ENCODE measurements at regions not wholly inside any gene's neighbourhood (a gene's known extent, or its start where the extent isn't known, plus 50 kb on each side); places are given as distances from the start of the nearest gene placed in this dataset.
"Not testable (repeated sequence)": the region's sequence is repeated elsewhere in the genome, so short reads cannot be mapped to it uniquely, and the experiment has no call there.

DNA sequence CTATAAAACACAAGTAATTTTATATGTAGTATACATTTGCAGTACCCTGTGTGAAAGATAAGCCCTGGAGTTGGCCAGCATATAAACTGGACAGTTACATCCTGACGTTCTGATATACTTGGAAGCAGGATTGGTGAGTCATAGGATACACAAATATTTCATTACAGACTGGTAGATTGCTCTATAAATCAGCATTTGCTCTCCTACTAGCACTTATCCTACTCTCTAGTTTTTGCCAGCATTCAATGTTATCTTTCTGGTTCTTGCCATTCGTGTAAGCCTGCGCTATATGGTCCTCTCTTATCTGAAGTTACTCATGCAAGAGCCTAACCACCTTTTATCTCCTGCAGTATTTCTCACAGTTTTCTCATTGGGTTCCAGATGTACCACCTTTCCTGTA is 680.2 kb upstream of the MMS22L start:
- no peak overlapping the region for H3K4me3 ChIP-seq (ENCODE audit: control insufficient read depth, low read depth, low read length)
- TF ChIP-seq, protein P1, sequence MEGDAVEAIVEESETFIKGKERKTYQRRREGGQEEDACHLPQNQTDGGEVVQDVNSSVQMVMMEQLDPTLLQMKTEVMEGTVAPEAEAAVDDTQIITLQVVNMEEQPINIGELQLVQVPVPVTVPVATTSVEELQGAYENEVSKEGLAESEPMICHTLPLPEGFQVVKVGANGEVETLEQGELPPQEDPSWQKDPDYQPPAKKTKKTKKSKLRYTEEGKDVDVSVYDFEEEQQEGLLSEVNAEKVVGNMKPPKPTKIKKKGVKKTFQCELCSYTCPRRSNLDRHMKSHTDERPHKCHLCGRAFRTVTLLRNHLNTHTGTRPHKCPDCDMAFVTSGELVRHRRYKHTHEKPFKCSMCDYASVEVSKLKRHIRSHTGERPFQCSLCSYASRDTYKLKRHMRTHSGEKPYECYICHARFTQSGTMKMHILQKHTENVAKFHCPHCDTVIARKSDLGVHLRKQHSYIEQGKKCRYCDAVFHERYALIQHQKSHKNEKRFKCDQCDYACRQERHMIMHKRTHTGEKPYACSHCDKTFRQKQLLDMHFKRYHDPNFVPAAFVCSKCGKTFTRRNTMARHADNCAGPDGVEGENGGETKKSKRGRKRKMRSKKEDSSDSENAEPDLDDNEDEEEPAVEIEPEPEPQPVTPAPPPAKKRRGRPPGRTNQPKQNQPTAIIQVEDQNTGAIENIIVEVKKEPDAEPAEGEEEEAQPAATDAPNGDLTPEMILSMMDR (IDR thresholded peaks at IDR 0.05; ENCODE audit: control insufficient read depth, insufficient read depth, low read depth, low read length, missing control alignments), result no peak
- DNase-seq (ENCODE audit: low read depth), result no peak

DNA sequence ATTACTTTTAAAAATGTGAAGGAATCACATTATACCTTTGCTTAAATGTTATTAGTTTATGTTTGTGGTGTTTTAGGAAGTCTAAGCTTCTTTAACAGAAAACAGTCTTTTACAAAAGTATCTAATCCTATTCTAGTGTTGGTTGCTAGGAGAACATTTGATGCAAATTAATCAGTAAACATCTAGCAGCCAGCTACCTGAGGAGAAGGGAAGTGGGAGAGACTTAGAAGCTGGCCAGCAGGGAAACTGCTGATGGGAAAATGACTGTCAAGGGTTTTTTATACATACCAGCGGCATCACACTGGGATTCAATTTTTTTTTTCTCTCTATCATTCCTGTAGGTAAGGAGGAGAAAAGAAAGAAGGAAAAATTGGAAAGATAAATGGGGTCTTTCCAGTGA is 686.0 kb upstream of the MMS22L start:
- DNase-seq (ENCODE audit: low read depth), result no peak
- no peak overlapping the region for H3K4me3 ChIP-seq (ENCODE audit: control insufficient read depth, low read depth, low read length)
- TF ChIP-seq, protein P1 (IDR thresholded peaks at IDR 0.05; ENCODE audit: control insufficient read depth, insufficient read depth, low read depth, low read length, missing control alignments), result no peak

DNA sequence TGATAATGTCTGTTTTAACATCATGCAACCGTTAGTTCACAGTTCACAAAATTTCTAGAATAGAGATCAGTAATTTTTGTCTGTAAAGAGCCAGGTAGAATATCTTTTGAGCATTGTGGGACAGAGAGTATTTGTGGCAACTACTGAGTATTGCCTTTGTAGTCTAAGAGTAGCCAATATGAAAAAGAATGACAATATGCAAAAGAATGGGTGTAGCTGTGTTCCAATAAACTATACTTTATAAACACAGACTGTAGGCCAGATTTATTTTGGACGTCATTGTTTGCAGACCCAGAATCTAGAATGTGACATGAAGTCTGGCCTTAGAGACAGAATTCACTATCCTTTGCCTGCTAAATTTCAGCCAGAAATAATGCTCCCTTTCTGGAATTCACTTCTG is 694.1 kb upstream of the MMS22L start:
- DNase-seq (ENCODE audit: low read depth), result no peak

DNA sequence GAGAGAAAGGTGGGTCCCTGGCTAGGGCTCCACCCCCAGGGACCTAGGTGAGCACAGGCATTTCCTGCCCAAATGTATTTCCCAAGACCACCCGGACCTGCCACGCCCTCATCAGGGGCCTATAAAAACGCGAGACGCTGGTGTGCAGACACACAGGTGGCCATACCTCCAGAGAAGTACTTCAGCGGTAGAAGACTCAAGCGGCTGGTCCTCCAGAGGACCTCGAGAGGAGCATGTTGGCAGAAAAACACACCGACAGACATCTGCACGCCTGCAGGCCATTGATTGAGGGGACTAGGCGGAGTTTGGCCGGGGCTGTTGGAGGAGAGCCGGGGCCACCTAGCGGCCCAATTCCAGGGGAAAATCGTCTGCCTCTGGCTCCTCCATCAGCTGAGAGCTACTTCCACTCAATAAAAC is 695.8 kb upstream of the MMS22L start:
- no peak overlapping the region for H3K4me3 ChIP-seq (ENCODE audit: control insufficient read depth, low read depth, low read length)
- DNase-seq (ENCODE audit: low read depth), result no peak
- TF ChIP-seq, protein P1 (IDR thresholded peaks at IDR 0.05; ENCODE audit: control insufficient read depth, insufficient read depth, low read depth, low read length, missing control alignments), result no peak

More for the DNA sequence above, 694.1 kb upstream of the MMS22L start:
- H3K4me3 ChIP-seq (ENCODE audit: control insufficient read depth, low read depth, low read length), result no peak overlapping the region
- TF ChIP-seq, protein P1 (IDR thresholded peaks at IDR 0.05; ENCODE audit: control insufficient read depth, insufficient read depth, low read depth, low read length, missing control alignments), result no peak

DNA sequence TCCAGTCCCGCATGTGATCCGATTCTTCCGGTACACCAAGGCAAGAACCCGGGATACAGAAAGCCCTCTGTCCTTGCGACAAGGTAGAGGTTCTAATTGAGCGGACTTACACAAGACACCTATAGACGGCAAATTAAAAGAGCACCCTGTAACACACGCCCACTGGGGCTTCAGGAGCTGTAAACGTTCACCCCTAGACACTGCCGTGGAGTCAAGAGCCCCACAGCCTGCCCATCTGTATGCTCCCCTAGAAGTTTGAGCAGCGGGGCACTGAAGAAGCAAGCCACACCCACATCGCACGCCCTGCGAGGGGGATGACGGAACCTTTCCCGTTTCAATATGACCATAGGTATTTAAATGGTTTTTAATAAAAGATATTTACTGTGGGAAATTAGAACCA is 696.3 kb upstream of the MMS22L start:
- not testable (repeated sequence) for DNase-seq (ENCODE audit: low read depth); H3K4me3 ChIP-seq (ENCODE audit: control insufficient read depth, low read depth, low read length)

DNA sequence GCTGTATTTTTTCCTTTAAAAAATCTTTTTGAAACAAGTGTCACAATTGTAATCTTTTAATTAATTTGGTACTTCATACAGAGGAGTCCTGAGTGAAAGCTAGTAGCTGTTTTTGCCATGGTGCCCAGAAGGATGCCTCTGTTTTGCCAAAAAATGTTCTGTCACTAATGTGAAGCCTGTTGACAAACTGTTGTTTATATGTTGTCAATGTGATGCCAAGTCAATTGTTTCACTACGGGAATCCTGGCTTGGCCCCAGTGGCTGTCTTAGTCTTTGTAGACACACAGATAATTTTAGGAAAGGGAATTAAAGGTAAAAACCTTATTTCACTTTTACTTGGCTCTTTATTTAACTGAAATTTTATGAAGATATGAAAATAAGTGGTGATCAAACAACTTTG is 706.4 kb upstream of the MMS22L start:
- TF ChIP-seq, protein P1 (IDR thresholded peaks at IDR 0.05; ENCODE audit: control insufficient read depth, insufficient read depth, low read depth, low read length, missing control alignments), result no peak
- DNase-seq (ENCODE audit: low read depth), result no peak
- no peak overlapping the region for H3K4me3 ChIP-seq (ENCODE audit: control insufficient read depth, low read depth, low read length)

DNA sequence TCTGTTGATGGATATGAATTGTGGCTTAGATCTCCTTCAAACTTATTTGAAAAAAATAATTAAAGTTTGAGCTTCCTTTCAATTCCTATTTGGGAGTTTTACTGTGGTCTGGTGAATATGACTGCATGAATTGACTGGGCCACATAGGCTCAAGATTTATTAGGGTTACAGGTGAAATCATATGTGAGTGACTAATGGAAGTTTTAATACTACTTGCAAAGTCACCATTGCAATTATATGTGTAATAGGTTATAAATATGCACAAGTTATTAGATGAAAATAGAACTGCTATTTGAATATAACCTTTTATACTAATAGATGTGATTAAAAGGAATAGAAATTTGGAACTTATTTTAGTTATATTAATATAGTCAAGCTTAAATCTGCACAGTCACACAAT is 712.1 kb upstream of the MMS22L start:
- no peak for DNase-seq (ENCODE audit: low read depth)
- TF ChIP-seq, protein P1 (IDR thresholded peaks at IDR 0.05; ENCODE audit: control insufficient read depth, insufficient read depth, low read depth, low read length, missing control alignments), result no peak
- no peak overlapping the region for H3K4me3 ChIP-seq (ENCODE audit: control insufficient read depth, low read depth, low read length)
